ENCODE measurements at regions not wholly inside any gene's neighbourhood (a gene's known extent, or its start where the extent isn't known, plus 50 kb on each side); places are given as distances from the start of the nearest gene placed in this dataset.

DNA sequence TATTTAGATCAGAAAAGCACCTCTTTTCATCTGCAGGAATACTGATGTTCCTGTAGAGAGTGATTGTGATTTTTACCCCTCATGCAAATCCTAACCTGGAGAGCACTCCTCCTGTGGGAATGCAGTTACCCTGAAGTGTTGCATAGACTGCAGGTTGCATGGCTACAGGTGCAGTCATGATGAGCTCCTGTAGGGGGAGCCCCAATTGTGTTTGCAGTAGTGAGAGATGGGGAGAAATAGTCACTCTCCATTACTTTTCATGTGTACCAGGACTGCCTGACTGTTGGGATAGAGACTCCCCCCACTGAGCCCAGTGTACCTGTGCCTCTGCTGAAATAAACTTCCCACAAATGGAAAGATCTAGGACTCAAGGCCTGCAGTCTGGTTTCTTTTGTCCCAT lies 1086.5 kb downstream of the SLC6A15 start:
- intact Hi-C loops (cut with micrococcal nuclease), result loop anchor here (2.0 to 10.0 kb wide), 3 partner anchors 677 to 1139 kb away; partner anchors contain the start of gene TMTC2
- no peaks in the 10 kb centered on the region for H3K36me3 Mint-ChIP-seq (ENCODE audit: low read depth)
- H3K4me1 Mint-ChIP-seq (ENCODE audit: low read depth), result no peaks in the 10 kb centered on the region
- no peak overlapping the region for H3K27ac Mint-ChIP-seq
- no peak overlapping the region for H3K4me3 Mint-ChIP-seq (ENCODE audit: low read depth)
- H3K9me3 Mint-ChIP-seq, result no peaks in the 10 kb centered on the region
- H3K27me3 Mint-ChIP-seq (ENCODE audit: low read depth), result no peaks in the 10 kb centered on the region
- no peak for DNase-seq (ENCODE audit: low spot score)

DNA sequence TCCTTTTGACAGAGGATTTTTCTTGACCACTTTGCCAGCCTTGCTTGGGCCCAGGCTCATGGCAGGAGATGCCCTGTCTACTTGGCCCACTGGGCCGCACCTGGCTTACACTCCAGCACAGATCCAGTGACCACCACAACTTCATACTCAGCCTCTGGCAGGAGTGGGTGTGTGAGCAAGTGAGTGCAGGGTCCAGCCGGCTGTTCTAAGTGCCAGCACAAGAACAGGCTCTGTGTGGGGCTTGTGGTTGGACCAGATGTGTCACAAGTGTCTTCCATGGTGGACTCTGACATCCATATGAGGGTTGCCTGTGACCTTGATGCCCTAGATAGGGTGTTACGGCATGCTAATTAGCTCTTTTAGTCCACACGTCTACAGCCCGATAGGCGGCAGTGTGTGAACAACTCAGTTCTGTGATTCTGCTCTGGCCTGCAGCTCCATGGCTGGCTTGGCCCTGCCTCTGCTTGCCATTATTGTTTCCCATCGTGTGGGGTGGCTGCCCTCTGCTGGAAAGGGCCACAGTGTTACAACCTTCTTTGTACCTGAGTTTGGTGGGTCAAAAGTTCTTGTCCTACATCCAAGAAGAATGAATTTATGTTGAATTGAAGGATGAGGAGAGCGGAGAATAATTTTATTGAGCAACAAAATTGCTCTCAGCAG lies 1089.1 kb downstream of the SLC6A15 start:
- Mint-ChIP-seq H3K27me3 (ENCODE audit: low read depth) (no peaks in the 10 kb centered on the region), H3K36me3 (ENCODE audit: low read depth) (no peaks in the 10 kb centered on the region), H3K27ac (no peak overlapping the region), H3K4me1 (ENCODE audit: low read depth) (no peaks in the 10 kb centered on the region), H3K4me3 (ENCODE audit: low read depth) (no peak overlapping the region), H3K9me3 (no peaks in the 10 kb centered on the region)
- DNase-seq (ENCODE audit: low spot score), result peak; percentile 15
- intact Hi-C loops (cut with micrococcal nuclease), result loop anchor here (10.0 kb wide), 1 partner anchor 819 kb away; no protein-coding TSS in a partner anchor

DNA sequence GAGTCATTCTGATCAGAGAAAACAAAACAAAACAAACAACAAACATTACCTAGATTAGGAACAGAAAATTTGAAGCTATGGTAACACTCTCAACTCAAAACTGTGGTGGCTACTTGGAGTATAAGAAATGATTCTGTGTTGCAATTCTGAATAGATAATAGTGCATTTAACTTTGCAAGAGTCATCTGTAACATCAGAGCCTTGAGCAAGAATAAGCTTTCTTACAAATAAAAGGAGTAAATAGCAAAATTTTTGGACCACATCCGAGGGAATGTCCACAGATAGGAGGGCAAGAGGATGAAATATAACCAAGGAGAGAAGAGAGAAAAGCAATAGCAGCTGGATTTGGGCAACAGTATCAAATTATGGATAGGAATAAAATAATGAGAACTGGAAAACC lies 1090.6 kb downstream of the SLC6A15 start:
- H3K9me3 Mint-ChIP-seq, result no peaks in the 10 kb centered on the region
- DNase-seq (ENCODE audit: low spot score), result no peak
- intact Hi-C loops (cut with micrococcal nuclease), result loop anchor here (10.0 kb wide), 1 partner anchor 817 kb away; no protein-coding TSS in a partner anchor
- no peak overlapping the region for H3K4me3 Mint-ChIP-seq (ENCODE audit: low read depth)
- no peaks in the 10 kb centered on the region for H3K27me3 Mint-ChIP-seq (ENCODE audit: low read depth)
- no peak overlapping the region for H3K27ac Mint-ChIP-seq
- H3K4me1 Mint-ChIP-seq (ENCODE audit: low read depth), result no peaks in the 10 kb centered on the region
- no peaks in the 10 kb centered on the region for H3K36me3 Mint-ChIP-seq (ENCODE audit: low read depth)

DNA sequence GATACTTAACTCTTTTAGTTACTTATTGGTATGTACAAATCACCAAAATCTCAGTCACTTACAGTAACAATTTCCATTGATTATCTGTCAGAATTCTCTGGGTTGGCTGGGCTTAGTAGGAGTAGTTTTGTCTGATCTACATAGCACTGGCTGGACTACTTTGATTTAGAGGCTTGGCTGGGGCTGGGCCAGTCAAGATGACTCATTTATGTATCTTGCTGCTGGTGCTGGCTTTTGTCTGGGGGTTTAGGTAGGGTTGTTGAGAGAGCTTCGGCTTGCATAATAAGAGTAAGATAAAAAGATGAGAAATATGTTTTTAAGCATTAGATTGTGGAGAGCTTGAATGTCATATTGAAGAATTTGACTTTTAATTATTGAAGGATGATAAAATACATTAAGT lies 1093.7 kb downstream of the SLC6A15 start:
- no peaks in the 10 kb centered on the region for H3K9me3 Mint-ChIP-seq
- no peaks in the 10 kb centered on the region for H3K4me1 Mint-ChIP-seq (ENCODE audit: low read depth)
- no peaks in the 10 kb centered on the region for H3K36me3 Mint-ChIP-seq (ENCODE audit: low read depth)
- no peak overlapping the region for H3K4me3 Mint-ChIP-seq (ENCODE audit: low read depth)
- H3K27ac Mint-ChIP-seq, result no peak overlapping the region
- intact Hi-C loops (cut with micrococcal nuclease), result no loop called here
- no peaks in the 10 kb centered on the region for H3K27me3 Mint-ChIP-seq (ENCODE audit: low read depth)
- DNase-seq (ENCODE audit: low spot score), result no peak

DNA sequence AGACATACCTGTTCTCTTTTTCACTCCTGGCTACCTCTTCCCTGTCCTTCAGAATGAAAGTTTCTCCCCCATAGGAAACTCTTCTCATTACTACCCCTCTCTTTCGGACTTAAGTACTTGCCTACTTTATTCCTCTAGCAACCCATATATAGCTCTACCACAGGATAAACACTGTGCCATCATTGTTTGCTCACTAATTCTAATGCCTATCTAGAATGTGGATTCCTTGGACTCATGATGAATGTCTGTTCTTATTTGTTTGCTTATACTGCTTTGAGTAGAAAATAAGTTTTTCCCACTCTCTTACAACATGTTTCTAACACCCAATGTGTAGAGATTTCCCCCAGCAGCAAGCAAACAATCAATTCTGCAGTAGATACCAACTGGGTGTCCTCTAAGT lies 1094.9 kb downstream of the SLC6A15 start:
- H3K36me3 Mint-ChIP-seq (ENCODE audit: low read depth), result no peaks in the 10 kb centered on the region
- no peaks in the 10 kb centered on the region for H3K27me3 Mint-ChIP-seq (ENCODE audit: low read depth)
- H3K4me1 Mint-ChIP-seq (ENCODE audit: low read depth), result no peaks in the 10 kb centered on the region
- H3K9me3 Mint-ChIP-seq, result no peaks in the 10 kb centered on the region
- no peak for DNase-seq (ENCODE audit: low spot score)
- intact Hi-C loops (cut with micrococcal nuclease), result no loop called here
- no peak overlapping the region for H3K27ac Mint-ChIP-seq
- H3K4me3 Mint-ChIP-seq (ENCODE audit: low read depth), result no peak overlapping the region

DNA sequence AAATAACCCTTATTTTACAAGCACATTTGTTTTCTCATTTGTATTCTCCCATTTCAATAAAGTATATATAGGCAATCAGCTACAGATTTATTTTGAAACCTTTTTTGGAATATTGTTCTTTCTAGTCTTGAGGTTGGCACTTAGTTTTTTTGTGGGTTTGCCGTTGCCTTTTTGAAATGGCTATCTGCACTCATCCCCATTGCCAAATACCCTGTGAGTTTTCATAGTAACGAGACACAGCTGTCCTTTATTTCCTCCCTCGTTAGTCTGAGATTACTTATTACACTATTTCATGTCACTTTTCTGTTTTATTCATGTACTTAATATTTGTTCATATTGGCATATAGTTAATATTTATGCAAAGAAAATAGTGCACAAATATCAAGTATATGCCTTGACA lies 1104.0 kb downstream of the SLC6A15 start:
- Mint-ChIP-seq H3K27me3 (ENCODE audit: low read depth) (no peaks in the 10 kb centered on the region), H3K27ac (no peak overlapping the region), H3K36me3 (ENCODE audit: low read depth) (no peaks in the 10 kb centered on the region), H3K4me1 (ENCODE audit: low read depth) (no peaks in the 10 kb centered on the region), H3K9me3 (no peaks in the 10 kb centered on the region), H3K4me3 (ENCODE audit: low read depth) (no peak overlapping the region)
- no peak for DNase-seq (ENCODE audit: low spot score)
- intact Hi-C loops (cut with micrococcal nuclease), result no loop called here

DNA sequence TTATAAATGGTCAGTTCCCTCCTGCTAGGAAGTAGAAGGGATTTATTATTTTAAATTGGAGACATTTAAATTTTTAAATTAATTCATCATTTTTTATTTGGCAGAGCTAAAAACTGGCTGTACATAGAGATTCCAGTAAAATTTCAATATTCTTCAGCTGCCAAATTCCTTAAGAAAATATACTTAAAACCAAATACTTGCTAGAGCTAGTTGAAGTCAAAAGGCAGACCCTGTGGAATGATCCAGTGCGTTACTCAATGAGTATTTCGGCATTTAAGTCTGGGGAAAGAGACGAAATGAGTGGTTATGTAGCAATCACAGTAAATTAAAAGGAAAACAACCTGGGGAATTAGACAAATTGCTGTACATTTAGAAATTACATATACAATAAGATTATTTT lies 1104.7 kb downstream of the SLC6A15 start:
- no peaks in the 10 kb centered on the region for H3K36me3 Mint-ChIP-seq (ENCODE audit: low read depth)
- intact Hi-C loops (cut with micrococcal nuclease), result no loop called here
- no peaks in the 10 kb centered on the region for H3K4me1 Mint-ChIP-seq (ENCODE audit: low read depth)
- no peak for DNase-seq (ENCODE audit: low spot score)
- H3K27me3 Mint-ChIP-seq (ENCODE audit: low read depth), result no peaks in the 10 kb centered on the region
- H3K4me3 Mint-ChIP-seq (ENCODE audit: low read depth), result no peak overlapping the region
- no peak overlapping the region for H3K27ac Mint-ChIP-seq
- H3K9me3 Mint-ChIP-seq, result no peaks in the 10 kb centered on the region

DNA sequence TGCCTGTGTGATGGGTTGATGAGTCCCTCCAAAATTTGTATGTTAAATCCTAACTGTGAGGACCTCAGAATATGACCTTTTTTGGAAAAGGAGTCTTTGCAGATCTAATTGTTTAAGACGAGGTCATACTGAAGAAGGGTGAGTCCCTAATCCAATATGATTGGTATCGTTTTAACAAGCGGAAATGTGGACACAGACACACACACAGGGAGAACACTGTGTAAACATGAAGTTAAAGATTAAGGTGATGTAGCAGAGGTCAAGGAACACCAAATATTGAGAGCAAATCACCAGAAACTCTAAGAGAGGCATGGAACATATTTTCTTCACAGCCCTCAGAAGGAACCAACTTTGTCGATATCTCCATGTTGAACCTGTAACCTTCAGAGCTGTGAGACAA lies 1106.7 kb downstream of the SLC6A15 start:
- Mint-ChIP-seq H3K9me3 (no peaks in the 10 kb centered on the region), H3K27me3 (ENCODE audit: low read depth) (no peaks in the 10 kb centered on the region), H3K27ac (no peak overlapping the region), H3K36me3 (ENCODE audit: low read depth) (no peaks in the 10 kb centered on the region), H3K4me1 (ENCODE audit: low read depth) (no peaks in the 10 kb centered on the region), H3K4me3 (ENCODE audit: low read depth) (no peak overlapping the region)
- DNase-seq (ENCODE audit: low spot score), result no peak
- intact Hi-C loops (cut with micrococcal nuclease), result no loop called here

DNA sequence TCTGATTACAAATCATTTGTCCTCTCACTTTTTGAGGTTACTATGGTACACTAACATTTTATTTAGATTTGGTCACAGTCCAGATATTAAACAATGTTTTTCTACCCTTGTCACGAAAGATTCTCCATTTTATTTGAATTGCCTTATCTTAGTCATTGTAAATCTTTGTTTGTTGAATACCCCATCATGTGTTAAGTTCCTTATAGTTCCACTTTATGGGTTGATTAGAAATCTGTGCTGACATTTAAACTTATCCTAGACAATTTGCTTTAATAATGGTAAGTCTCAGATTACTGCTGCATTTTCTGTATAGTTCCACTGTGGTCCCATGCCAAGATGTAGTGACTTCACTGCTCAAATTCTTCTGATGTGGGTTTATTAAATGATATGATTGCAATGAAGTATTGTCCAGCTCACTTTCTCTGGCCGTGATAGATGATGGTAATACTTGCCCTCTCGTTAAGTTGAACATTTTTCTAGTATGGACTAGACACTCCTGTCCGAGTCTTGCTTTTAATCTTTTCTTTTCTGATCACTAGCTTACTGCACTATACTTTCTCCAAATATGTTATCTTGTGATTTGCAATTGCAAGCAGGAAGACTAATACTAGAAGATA lies 1107.3 kb downstream of the SLC6A15 start:
- Mint-ChIP-seq H3K27ac (no peak overlapping the region), H3K4me3 (ENCODE audit: low read depth) (no peak overlapping the region), H3K36me3 (ENCODE audit: low read depth) (no peaks in the 10 kb centered on the region), H3K27me3 (ENCODE audit: low read depth) (no peaks in the 10 kb centered on the region), H3K4me1 (ENCODE audit: low read depth) (no peaks in the 10 kb centered on the region), H3K9me3 (no peaks in the 10 kb centered on the region)
- intact Hi-C loops (cut with micrococcal nuclease), result no loop called here
- DNase-seq (ENCODE audit: low spot score), result no peak

DNA sequence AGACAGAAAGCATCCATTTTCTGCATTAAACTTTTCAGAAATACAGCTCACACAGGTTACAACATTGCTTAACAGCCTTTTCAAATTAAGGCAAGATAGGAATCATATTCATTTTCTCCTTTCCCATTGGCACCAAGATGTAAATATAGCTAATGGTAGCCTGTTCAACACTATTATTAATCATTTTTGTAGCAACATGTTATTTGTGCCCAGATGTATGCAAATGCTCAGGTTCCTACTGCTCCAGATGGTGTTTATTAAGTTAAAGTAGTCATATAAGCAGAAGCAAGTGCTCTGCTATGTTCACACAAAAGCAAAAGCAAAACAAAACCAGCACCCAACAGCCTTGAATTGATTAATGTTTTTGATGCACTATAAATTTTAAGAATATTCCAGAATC lies 1110.6 kb downstream of the SLC6A15 start:
- intact Hi-C loops (cut with micrococcal nuclease), result no loop called here
- no peaks in the 10 kb centered on the region for H3K4me1 Mint-ChIP-seq (ENCODE audit: low read depth)
- no peak overlapping the region for H3K4me3 Mint-ChIP-seq (ENCODE audit: low read depth)
- H3K9me3 Mint-ChIP-seq, result no peaks in the 10 kb centered on the region
- H3K27me3 Mint-ChIP-seq (ENCODE audit: low read depth), result no peaks in the 10 kb centered on the region
- H3K36me3 Mint-ChIP-seq (ENCODE audit: low read depth), result no peaks in the 10 kb centered on the region
- DNase-seq (ENCODE audit: low spot score), result no peak
- H3K27ac Mint-ChIP-seq, result no peak overlapping the region

DNA sequence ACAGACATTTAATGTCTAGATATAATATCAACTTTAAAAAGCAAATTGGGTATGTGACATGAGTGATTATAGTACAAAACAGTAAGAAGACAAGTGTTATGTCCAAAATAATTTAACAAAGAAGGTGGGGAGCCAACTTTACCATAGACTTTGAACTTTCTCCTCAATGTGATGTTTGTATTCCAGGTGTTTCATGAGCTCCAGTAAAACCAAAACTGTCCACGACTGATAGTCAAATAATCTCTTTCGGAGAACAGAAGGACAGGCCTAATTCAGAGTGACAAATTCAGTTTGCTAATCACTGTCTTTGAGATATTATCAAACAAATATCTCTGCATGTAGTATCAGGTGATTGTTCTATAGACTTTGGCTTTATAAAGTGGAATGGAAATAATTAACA lies 1112.6 kb downstream of the SLC6A15 start:
- Mint-ChIP-seq H3K9me3 (no peaks in the 10 kb centered on the region), H3K4me1 (ENCODE audit: low read depth) (no peaks in the 10 kb centered on the region), H3K27ac (no peak overlapping the region), H3K36me3 (ENCODE audit: low read depth) (no peaks in the 10 kb centered on the region), H3K27me3 (ENCODE audit: low read depth) (no peaks in the 10 kb centered on the region), H3K4me3 (ENCODE audit: low read depth) (no peak overlapping the region)
- DNase-seq (ENCODE audit: low spot score), result no peak
- intact Hi-C loops (cut with micrococcal nuclease), result no loop called here

DNA sequence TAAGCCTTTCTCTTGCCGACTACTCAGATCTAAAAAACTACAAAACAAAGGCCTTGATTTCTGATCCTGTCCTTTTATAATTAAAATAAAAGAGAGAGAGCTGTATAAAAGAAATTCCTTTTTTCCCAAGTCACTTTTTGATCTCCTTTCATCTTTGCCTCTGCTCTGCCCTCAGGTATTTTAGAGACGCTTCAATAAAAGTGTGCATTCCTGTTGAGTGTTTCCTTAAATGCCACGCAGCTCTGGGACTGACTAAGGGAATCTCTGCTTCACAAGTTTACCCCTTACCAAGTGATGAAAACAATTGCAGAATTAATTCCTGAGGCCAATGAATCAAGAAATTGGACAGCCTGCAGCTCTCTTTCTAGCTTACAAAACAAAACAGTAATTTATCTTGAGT lies 1109.8 kb downstream of the TMTC2 start:
- no peaks in the 10 kb centered on the region for H3K36me3 Mint-ChIP-seq (ENCODE audit: low read depth)
- no peaks in the 10 kb centered on the region for H3K27me3 Mint-ChIP-seq (ENCODE audit: low read depth)
- intact Hi-C loops (cut with micrococcal nuclease), result no loop called here
- H3K4me3 Mint-ChIP-seq (ENCODE audit: low read depth), result no peak overlapping the region
- no peak overlapping the region for H3K27ac Mint-ChIP-seq
- no peaks in the 10 kb centered on the region for H3K4me1 Mint-ChIP-seq (ENCODE audit: low read depth)
- no peaks in the 10 kb centered on the region for H3K9me3 Mint-ChIP-seq
- DNase-seq (ENCODE audit: low spot score), result no peak

DNA sequence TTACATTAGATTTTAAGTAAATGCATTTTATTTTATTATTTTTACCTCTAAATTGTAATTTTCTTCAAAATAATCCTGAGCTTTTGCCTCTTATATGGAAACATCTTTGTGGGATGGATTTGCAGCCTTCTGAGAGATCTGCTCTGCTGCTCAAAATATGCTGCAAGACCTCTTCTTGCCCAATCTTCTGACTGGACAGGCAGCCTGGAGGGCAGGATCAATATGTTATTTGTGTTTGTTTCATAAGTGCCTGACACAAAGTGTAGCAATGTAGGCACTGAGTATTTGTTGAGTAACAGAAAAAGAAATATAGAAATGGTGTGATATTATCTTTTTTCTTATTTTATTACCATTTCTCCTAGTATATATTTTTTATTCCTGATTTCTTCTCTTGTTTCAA lies 1106.9 kb downstream of the TMTC2 start:
- intact Hi-C loops (cut with micrococcal nuclease), result no loop called here
- Mint-ChIP-seq H3K36me3 (ENCODE audit: low read depth) (no peaks in the 10 kb centered on the region), H3K9me3 (peaks cover 8% of the 10 kb centered on the region), H3K4me1 (ENCODE audit: low read depth) (no peaks in the 10 kb centered on the region), H3K4me3 (ENCODE audit: low read depth) (no peak overlapping the region), H3K27ac (no peak overlapping the region), H3K27me3 (ENCODE audit: low read depth) (no peaks in the 10 kb centered on the region)
- DNase-seq (ENCODE audit: low spot score), result no peak

Data from activated T-helper 2 cell treated with anti-CD3 and anti-CD28 coated beads, Interferon-gamma antibody, Interleukin-2, Interleukin-4, amounts not matched to agents 10 μg/mL and 5 μg/mL and 100 μg/mL, durations not matched to agents 14 hours and 24 hours and 36 hours (primary cell).